Keratinocyte (primary cell): ENCODE measurements at regions not wholly inside any gene's neighbourhood (a gene's known extent, or its start where the extent isn't known, plus 50 kb on each side); places are given as distances from the start of the nearest gene placed in this dataset.

Source experiments
- EZH2 ChIP-seq: IDR thresholded peaks from one replicate; pipeline ENCODE4 v1.6.1; 2012; ENCODE audit warnings: inconsistent platforms, mild to moderate bottlenecking, low read length, moderate library complexity
- TF ChIP-seq, protein P1 (sequence below), 3 experiments: IDR thresholded peaks in 1 of 3; conservative IDR thresholded peaks in 1 of 3; optimal IDR thresholded peaks in 1 of 3; 2 replicates in 2 of 3; 3 replicates in 1 of 3; pipeline versions ENCODE3 to v1.5.1; 2011; ENCODE audit warnings: low read length in 3 of 3, mild to moderate bottlenecking in 3 of 3, moderate library complexity in 2 of 3, control low read depth in 1 of 3, inconsistent platforms in 1 of 3; ENCODE audit not compliant: insufficient read depth in 2 of 3; ENCODE audit errors: extremely low read depth in 1 of 3

DNA sequence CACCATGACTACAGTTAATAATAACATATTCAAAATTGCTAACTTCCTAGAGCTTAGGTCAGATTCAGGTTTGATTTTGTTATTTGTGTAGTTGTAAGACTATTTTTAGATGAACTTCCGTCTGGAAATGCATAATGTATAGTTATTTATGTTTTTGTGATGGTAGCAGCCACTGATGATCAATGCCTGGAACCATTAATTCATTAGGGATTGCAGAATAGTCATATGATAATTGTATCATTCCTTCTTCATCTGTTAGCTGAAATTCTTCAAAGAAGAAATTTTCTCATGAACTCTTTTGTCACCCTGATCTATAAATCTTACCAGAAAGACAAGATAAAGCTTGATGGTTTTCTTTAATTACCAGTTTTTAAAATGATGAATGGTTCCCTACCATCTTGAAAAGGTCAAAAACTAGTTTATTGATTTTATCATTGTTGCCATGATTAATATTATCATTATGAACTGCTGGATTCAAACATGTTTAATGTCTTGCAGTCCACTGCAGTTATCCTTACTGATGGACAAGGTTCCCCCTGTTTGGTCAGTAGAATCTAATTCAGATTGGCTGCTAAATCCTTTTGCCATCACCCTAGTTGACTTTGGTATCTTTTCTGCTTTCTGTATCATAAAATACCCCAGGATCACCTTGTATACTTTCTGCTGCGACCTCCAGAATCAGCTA lies 433.3 kb downstream of the GPAM start:
- TF ChIP-seq, protein P1, sequence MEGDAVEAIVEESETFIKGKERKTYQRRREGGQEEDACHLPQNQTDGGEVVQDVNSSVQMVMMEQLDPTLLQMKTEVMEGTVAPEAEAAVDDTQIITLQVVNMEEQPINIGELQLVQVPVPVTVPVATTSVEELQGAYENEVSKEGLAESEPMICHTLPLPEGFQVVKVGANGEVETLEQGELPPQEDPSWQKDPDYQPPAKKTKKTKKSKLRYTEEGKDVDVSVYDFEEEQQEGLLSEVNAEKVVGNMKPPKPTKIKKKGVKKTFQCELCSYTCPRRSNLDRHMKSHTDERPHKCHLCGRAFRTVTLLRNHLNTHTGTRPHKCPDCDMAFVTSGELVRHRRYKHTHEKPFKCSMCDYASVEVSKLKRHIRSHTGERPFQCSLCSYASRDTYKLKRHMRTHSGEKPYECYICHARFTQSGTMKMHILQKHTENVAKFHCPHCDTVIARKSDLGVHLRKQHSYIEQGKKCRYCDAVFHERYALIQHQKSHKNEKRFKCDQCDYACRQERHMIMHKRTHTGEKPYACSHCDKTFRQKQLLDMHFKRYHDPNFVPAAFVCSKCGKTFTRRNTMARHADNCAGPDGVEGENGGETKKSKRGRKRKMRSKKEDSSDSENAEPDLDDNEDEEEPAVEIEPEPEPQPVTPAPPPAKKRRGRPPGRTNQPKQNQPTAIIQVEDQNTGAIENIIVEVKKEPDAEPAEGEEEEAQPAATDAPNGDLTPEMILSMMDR (optimal IDR thresholded peaks at IDR 0.05 in 1 of 3, IDR thresholded peaks at IDR 0.05 in 1 of 3, conservative IDR thresholded peaks at IDR 0.05 in 1 of 3; ENCODE audit: extremely low read depth in 1 of 3, insufficient read depth in 2 of 3, low read length in 3 of 3) = no peak
- no peak for TF ChIP-seq EZH2
